ENCODE measurements at regions not wholly inside any gene's neighbourhood (a gene's known extent, or its start where the extent isn't known, plus 50 kb on each side); places are given as distances from the start of the nearest gene placed in this dataset.
"Not testable (repeated sequence)": the region's sequence is repeated elsewhere in the genome, so short reads cannot be mapped to it uniquely, and the experiment has no call there.

- H3K27ac Mint-ChIP-seq, result no peak overlapping the region
- no peak for DNase-seq
- H3K9me3 Mint-ChIP-seq, result peaks cover 20% of the 10 kb centered on the region
- no peak overlapping the region for H3K4me3 Mint-ChIP-seq
- H3K27me3 Mint-ChIP-seq (ENCODE audit: insufficient read depth), result no peaks in the 10 kb centered on the region
- H3K36me3 Mint-ChIP-seq (ENCODE audit: low read depth), result no peaks in the 10 kb centered on the region
- TF ChIP-seq CTCF (IDR thresholded peaks at IDR 0.05), result no peak
- H3K4me1 Mint-ChIP-seq (ENCODE audit: low read depth), result no peaks in the 10 kb centered on the region
Measured at GRCh38 chr3:89740080-89740880, 632.9 kb downstream of the EPHA3 start.

- Mint-ChIP-seq H3K36me3 (ENCODE audit: low read depth) (no peaks in the 10 kb centered on the region), H3K27ac (no peak overlapping the region)
Measured at GRCh38 chr3:89740881-89741177, 633.4 kb downstream of the EPHA3 start.

GRCh38 chr3:89742546-89742945 lies 635.1 kb downstream of the EPHA3 start:
- H3K36me3 Mint-ChIP-seq (ENCODE audit: low read depth), result no peaks in the 10 kb centered on the region
- H3K27me3 Mint-ChIP-seq (ENCODE audit: insufficient read depth), result no peaks in the 10 kb centered on the region
- H3K4me1 Mint-ChIP-seq (ENCODE audit: low read depth), result no peaks in the 10 kb centered on the region
- no peak overlapping the region for H3K27ac Mint-ChIP-seq
- no peak for TF ChIP-seq CTCF (IDR thresholded peaks at IDR 0.05)
- no peak for DNase-seq
- H3K9me3 Mint-ChIP-seq, result peaks cover 30% of the 10 kb centered on the region
- H3K4me3 Mint-ChIP-seq, result no peak overlapping the region

More at GRCh38 chr3:89740881-89741177, 633.4 kb downstream of the EPHA3 start:
- H3K9me3 Mint-ChIP-seq, result peaks cover 25% of the 10 kb centered on the region
- no peaks in the 10 kb centered on the region for H3K27me3 Mint-ChIP-seq (ENCODE audit: insufficient read depth)
- no peak for TF ChIP-seq CTCF (IDR thresholded peaks at IDR 0.05)
- H3K4me1 Mint-ChIP-seq (ENCODE audit: low read depth), result no peaks in the 10 kb centered on the region
- no peak overlapping the region for H3K4me3 Mint-ChIP-seq
- no peak for DNase-seq

GRCh38 chr3:89747541-89748278 lies 640.3 kb downstream of the EPHA3 start:
- H3K27ac Mint-ChIP-seq; DNase-seq; H3K4me3 Mint-ChIP-seq; H3K4me1 Mint-ChIP-seq (ENCODE audit: low read depth); H3K27me3 Mint-ChIP-seq (ENCODE audit: insufficient read depth); H3K36me3 Mint-ChIP-seq (ENCODE audit: low read depth): not testable (repeated sequence)
- peaks cover 34% of the 10 kb centered on the region for H3K9me3 Mint-ChIP-seq

GRCh38 chr3:89762405-89762804 lies 655.0 kb downstream of the EPHA3 start:
- Mint-ChIP-seq H3K9me3 (peaks cover 58% of the 10 kb centered on the region), H3K4me3 (no peak overlapping the region), H3K27ac (no peak overlapping the region), H3K27me3 (ENCODE audit: insufficient read depth) (no peaks in the 10 kb centered on the region), H3K36me3 (ENCODE audit: low read depth) (no peaks in the 10 kb centered on the region), H3K4me1 (ENCODE audit: low read depth) (no peaks in the 10 kb centered on the region)
- DNase-seq, result no peak
- no peak for TF ChIP-seq CTCF (IDR thresholded peaks at IDR 0.05)

- peaks cover 24% of the 10 kb centered on the region for H3K9me3 Mint-ChIP-seq
- no peak for TF ChIP-seq CTCF (IDR thresholded peaks at IDR 0.05)
Measured at GRCh38 chr3:89783341-89783927, 676.0 kb downstream of the EPHA3 start.

More at GRCh38 chr3:89783341-89783927, 676.0 kb downstream of the EPHA3 start:
- no peaks in the 10 kb centered on the region; the same call in 1 of the 2 replicates for H3K27me3 Mint-ChIP-seq (ENCODE audit: insufficient read depth)
- no peak for DNase-seq
- H3K27ac Mint-ChIP-seq, result no peak overlapping the region
- H3K4me1 Mint-ChIP-seq (ENCODE audit: low read depth), result no peaks in the 10 kb centered on the region
- no peak overlapping the region for H3K4me3 Mint-ChIP-seq
- no peaks in the 10 kb centered on the region for H3K36me3 Mint-ChIP-seq (ENCODE audit: low read depth)
